ENCODE measurements at regions not wholly inside any gene's neighbourhood (a gene's known extent, or its start where the extent isn't known, plus 50 kb on each side); places are given as distances from the start of the nearest gene placed in this dataset.

DNA sequence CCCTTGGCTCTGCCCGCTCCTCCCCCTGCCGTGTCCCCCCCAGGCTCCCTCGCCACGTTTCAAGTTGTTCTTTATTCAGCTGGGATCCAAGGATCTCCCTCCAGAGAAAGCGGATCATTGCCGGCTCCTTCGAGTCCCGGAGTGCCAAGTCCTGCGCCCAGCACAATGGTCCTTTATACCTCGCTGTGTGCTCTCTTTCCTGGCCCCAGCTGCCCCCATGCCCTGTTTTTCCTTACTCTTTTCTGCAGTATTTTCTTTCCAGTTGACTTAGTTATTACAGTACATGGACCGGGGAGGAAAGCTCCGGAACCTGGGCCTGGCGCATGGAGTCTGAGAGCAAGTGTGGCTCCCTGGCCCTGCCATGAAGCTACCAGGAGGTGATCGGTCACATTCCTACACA is 88.1 kb upstream of the KMT2C start:
- TF ChIP-seq CTCF (IDR thresholded peaks at IDR 0.05) (no peak), EZH2 (IDR thresholded peaks at IDR 0.05; ENCODE audit: borderline replicate concordance, insufficient read depth, low read depth, low read length, poor library complexity, severe bottlenecking) (no peak)

Measured in B cell (primary cell).